NOMO-1 treated with dmso at 0.1 percent for 144 hours (cell line): ENCODE measurements at regions not wholly inside any gene's neighbourhood (a gene's known extent, or its start where the extent isn't known, plus 50 kb on each side); places are given as distances from the start of the nearest gene placed in this dataset.
"Not testable (repeated sequence)": the region's sequence is repeated elsewhere in the genome, so short reads cannot be mapped to it uniquely, and the experiment has no call there.

ENCODE experiments used
- DNase-seq: peaks from one replicate; lab custom pipeline; 2025; ENCODE audit not compliant: unreplicated experiment; lab: John Stamatoyannopoulos, UW

- not testable (repeated sequence) for DNase-seq
These were observed 97.0 kb upstream of the FGF3 start for GRCh38 chr11:69916251-69916649.

- no peak for DNase-seq
These were observed 97.7 kb upstream of the FGF3 start for GRCh38 chr11:69916806-69917387.

GRCh38 chr11:69917529-69917928 lies 98.3 kb upstream of the FGF3 start:
- DNase-seq, result no peak

GRCh38 chr11:69918231-69918937 lies 99.2 kb upstream of the FGF3 start:
- no peak for DNase-seq

- peak; percentile 31 for DNase-seq
These were observed 99.9 kb upstream of the FGF3 start for GRCh38 chr11:69918938-69919650.

GRCh38 chr11:69919659-69920344 lies 100.6 kb upstream of the FGF3 start:
- DNase-seq, result no peak

GRCh38 chr11:69920345-69921127 lies 101.3 kb upstream of the FGF3 start:
- no peak for DNase-seq

GRCh38 chr11:69921128-69922014 lies 102.2 kb upstream of the FGF3 start:
- DNase-seq, result no peak

- no peak for DNase-seq
These were observed 102.9 kb upstream of the FGF3 start for GRCh38 chr11:69922015-69922595.

GRCh38 chr11:69922596-69923111 lies 103.4 kb upstream of the FGF3 start:
- DNase-seq, result no peak

- no peak for DNase-seq
These were observed 104.0 kb upstream of the FGF3 start for GRCh38 chr11:69923196-69923595.

GRCh38 chr11:69923641-69924307 lies 104.6 kb upstream of the FGF3 start:
- no peak for DNase-seq

- no peak for DNase-seq
These were observed 105.3 kb upstream of the FGF3 start for GRCh38 chr11:69924308-69925161.

- no peak for DNase-seq
These were observed 106.4 kb upstream of the FGF3 start for GRCh38 chr11:69925366-69926196.

- DNase-seq, result no peak
These were observed 107.3 kb upstream of the FGF3 start for GRCh38 chr11:69926376-69927050.

- no peak for DNase-seq
These were observed 108.9 kb upstream of the FGF3 start for GRCh38 chr11:69928121-69928520.
